ENCODE measurements at regions not wholly inside any gene's neighbourhood (a gene's known extent, or its start where the extent isn't known, plus 50 kb on each side); places are given as distances from the start of the nearest gene placed in this dataset.

DNA sequence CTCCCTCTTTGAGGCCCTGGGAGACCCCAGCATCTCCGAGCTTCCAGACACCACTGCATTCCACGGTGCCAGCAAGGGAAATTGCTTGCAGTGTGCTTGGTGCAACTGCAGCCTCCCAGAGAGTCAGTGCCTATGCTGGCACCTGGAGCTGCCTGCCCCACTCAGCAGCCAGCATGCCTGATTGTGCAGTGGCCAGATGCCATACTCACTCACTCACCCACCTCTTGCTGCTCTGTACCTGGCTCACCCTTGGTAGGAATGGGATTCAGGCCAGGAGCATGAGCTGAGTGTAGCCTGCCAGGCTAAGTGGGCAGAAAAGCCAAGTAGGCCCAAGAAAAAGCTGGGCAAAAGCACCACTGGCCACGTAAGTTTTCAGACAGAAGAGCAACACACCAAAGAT is 651.4 kb downstream of the GABRG1 start:
- TF ChIP-seq POLR2A (IDR thresholded peaks at IDR 0.05; ENCODE audit: low read length) = no peak
- TF ChIP-seq GATA1 (IDR thresholded peaks at IDR 0.05; ENCODE audit: low read depth, low read length) = no peak
